Endothelial cell of umbilical vein (primary cell): ENCODE measurements at regions not wholly inside any gene's neighbourhood (a gene's known extent, or its start where the extent isn't known, plus 50 kb on each side); places are given as distances from the start of the nearest gene placed in this dataset.

ENCODE experiments used
- BruUV-seq: library from RNA; stranded (reverse); fragments of 400-500 nt; replicated peaks from 2 replicates; lab custom pipeline; 2021; lab: Mats Ljungman, UMichigan
- CTCF ChIA-PET: fragments of 300-600, 350-600 bp; sonication (Branson Sonifier 250); formaldehyde crosslinking; loops from one replicate; lab custom pipeline; 2021; ENCODE audit warnings: antibody characterized with exemption, inconsistent platforms; lab: Charles Lee
- POLR2A ChIA-PET: fragments of 300-600, 350-600 bp; sonication (Branson Sonifier 250); formaldehyde crosslinking; loops from one replicate; lab custom pipeline; 2021; ENCODE audit warnings: antibody characterized with exemption, inconsistent platforms; lab: Charles Lee
- DNase-seq: peaks from one replicate; pipeline ENCODE4 v3.0.0-alpha.2; 2011; ENCODE audit warnings: low read depth, low spot score
- FAIRE-seq: peaks from 2 replicates; lab custom pipeline; 2011; peaks lifted over from hg19 to GRCh38; lab: Jason Lieb, UNC
- H2AFZ ChIP-seq: 2 replicates; pipeline ENCODE4 v1.6.0; 2012; ENCODE audit warnings: low read depth, low read length, control low read depth, inconsistent platforms
- H3K27ac ChIP-seq: 2 replicates; pipeline ENCODE4 v1.5.1; 2011; ENCODE audit warnings: low read depth, mild to moderate bottlenecking, control low read depth, low read length, moderate library complexity; ENCODE audit not compliant: insufficient read depth
- H3K27me3 ChIP-seq, 2 experiments: 2 replicates each; pipeline versions ENCODE4 v1.6.0 to v1.6.1; 2011; ENCODE audit warnings: low read length in 2 of 2, mixed read lengths in 1 of 2; ENCODE audit not compliant: control insufficient read depth in 2 of 2, insufficient read depth in 2 of 2
- H3K36me3 ChIP-seq, 2 experiments: 2 replicates in 1 of 2; 3 replicates in 1 of 2; pipeline ENCODE4 v1.5.1; 2011; ENCODE audit warnings: low read length in 2 of 2, mild to moderate bottlenecking in 1 of 2, moderate library complexity in 1 of 2; ENCODE audit not compliant: control insufficient read depth in 2 of 2, insufficient read depth in 2 of 2; ENCODE audit errors: extremely low read depth in 1 of 2
- H3K4me1 ChIP-seq: 3 replicates; pipeline ENCODE4 v1.5.1; 2011; ENCODE audit warnings: mild to moderate bottlenecking, low read length; ENCODE audit not compliant: control insufficient read depth, insufficient read depth; ENCODE audit errors: extremely low read depth
- H3K4me2 ChIP-seq: 2 replicates; pipeline ENCODE4 v1.6.1; 2011; ENCODE audit warnings: low read length, control low read depth, mixed read lengths; ENCODE audit not compliant: insufficient read depth
- H3K4me3 ChIP-seq, 3 experiments: fragments of 200-600 bp in 1 of 3; sonication (generic), shearing (Covaris generic) in 1 of 3; replicated peaks in 1 of 3; 2 replicates each; pipeline ENCODE4 v1.5.1; 2011 to 2016; ENCODE audit warnings: control low read depth in 3 of 3, low read length in 3 of 3, mild to moderate bottlenecking in 2 of 3, inconsistent platforms in 1 of 3, low read depth in 1 of 3, moderate library complexity in 1 of 3; ENCODE audit not compliant: insufficient read depth in 1 of 3
- H3K79me2 ChIP-seq: 2 replicates; pipeline ENCODE4 v1.6.0; 2012; ENCODE audit warnings: low read length, inconsistent platforms; ENCODE audit not compliant: control insufficient read depth, insufficient read depth
- H3K9ac ChIP-seq: replicated peaks from 2 replicates; pipeline ENCODE3; 2011; ENCODE audit warnings: low read length, control low read depth; ENCODE audit not compliant: insufficient read depth; ENCODE audit errors: extremely low read depth
- H3K9me1 ChIP-seq: replicated peaks from 3 replicates; pipeline ENCODE4 v1.6.0; 2011; ENCODE audit warnings: mild to moderate bottlenecking, low read length; ENCODE audit not compliant: control insufficient read depth, insufficient read depth; ENCODE audit errors: extremely low read depth
- H3K9me3 ChIP-seq: replicated peaks from 2 replicates; pipeline ENCODE4 v1.5.1; 2012; ENCODE audit warnings: low read length, inconsistent platforms; ENCODE audit not compliant: control insufficient read depth, insufficient read depth
- H4K20me1 ChIP-seq: replicated peaks from 2 replicates; pipeline ENCODE3; 2011; ENCODE audit warnings: mild to moderate bottlenecking, low read length; ENCODE audit not compliant: control insufficient read depth, insufficient read depth; ENCODE audit errors: extremely low read depth
- EZH2 ChIP-seq: IDR thresholded peaks from 2 replicates; pipeline ENCODE4 v1.6.1; 2012; ENCODE audit warnings: borderline replicate concordance, low read depth, mild to moderate bottlenecking, moderate library complexity, low read length, inconsistent platforms; ENCODE audit not compliant: severe bottlenecking
- FOS ChIP-seq: IDR thresholded peaks from 2 replicates; pipeline ENCODE4 v1.6.1; 2011; ENCODE audit warnings: mild to moderate bottlenecking, low read length, moderate library complexity, borderline replicate concordance; ENCODE audit not compliant: insufficient read depth
- GATA2 ChIP-seq: IDR thresholded peaks from 2 replicates; pipeline ENCODE4 v1.7.0; 2011; ENCODE audit warnings: low read depth, mild to moderate bottlenecking, moderate library complexity, mixed read lengths, low read length; ENCODE audit not compliant: insufficient read length, insufficient read depth
- JUN ChIP-seq: IDR thresholded peaks from 2 replicates; pipeline ENCODE4 v1.6.1; 2011; ENCODE audit warnings: borderline replicate concordance, low read depth; ENCODE audit not compliant: insufficient read length, insufficient read depth
- MYC ChIP-seq: IDR thresholded peaks from one replicate; pipeline ENCODE4 v1.6.1; 2011; ENCODE audit warnings: mild to moderate bottlenecking, low read depth, low read length
- POLR2A ChIP-seq: IDR thresholded peaks from 2 replicates; pipeline ENCODE4 v1.6.1; 2012; ENCODE audit warnings: low read depth, mild to moderate bottlenecking, control low read depth, low read length
- POLR2AphosphoS5 ChIP-seq: IDR thresholded peaks from 2 replicates; pipeline ENCODE4 v1.6.1; 2012; ENCODE audit warnings: low read depth, mild to moderate bottlenecking, control low read depth, low read length, moderate library complexity; ENCODE audit not compliant: insufficient read depth
- dilution Hi-C: fragments of 300-500 bp; cut with MboI; formaldehyde crosslinking; loops from one replicate; pipeline ENCODE4 v1.15.0; 2019; ENCODE audit warnings: low sequenced_read_pairs; ENCODE audit not compliant: extremely low pct_ligation_motif_present
- intact Hi-C: fragments of 100-400 bp; cut with micrococcal nuclease; formaldehyde crosslinking; loops from one replicate; pipeline ENCODE4 v1.10.0; 2022
- TF ChIP-seq, protein P1 (sequence below): IDR thresholded peaks from 2 replicates; pipeline ENCODE4 v1.6.1; 2011; ENCODE audit not compliant: insufficient read depth, insufficient read length
- TF ChIP-seq, protein P2 (sequence below), 2 donors: IDR thresholded peaks; 1 replicate in 1 of 2; 2 replicates in 1 of 2; pipeline ENCODE4 v1.5.1; 2011; ENCODE audit warnings: low read length in 2 of 2, mild to moderate bottlenecking in 2 of 2, moderate library complexity in 2 of 2, control low read depth in 1 of 2, inconsistent platforms in 1 of 2, low read depth in 1 of 2; ENCODE audit not compliant: insufficient read depth in 1 of 2; ENCODE audit errors: extremely low read depth in 1 of 2

DNA sequence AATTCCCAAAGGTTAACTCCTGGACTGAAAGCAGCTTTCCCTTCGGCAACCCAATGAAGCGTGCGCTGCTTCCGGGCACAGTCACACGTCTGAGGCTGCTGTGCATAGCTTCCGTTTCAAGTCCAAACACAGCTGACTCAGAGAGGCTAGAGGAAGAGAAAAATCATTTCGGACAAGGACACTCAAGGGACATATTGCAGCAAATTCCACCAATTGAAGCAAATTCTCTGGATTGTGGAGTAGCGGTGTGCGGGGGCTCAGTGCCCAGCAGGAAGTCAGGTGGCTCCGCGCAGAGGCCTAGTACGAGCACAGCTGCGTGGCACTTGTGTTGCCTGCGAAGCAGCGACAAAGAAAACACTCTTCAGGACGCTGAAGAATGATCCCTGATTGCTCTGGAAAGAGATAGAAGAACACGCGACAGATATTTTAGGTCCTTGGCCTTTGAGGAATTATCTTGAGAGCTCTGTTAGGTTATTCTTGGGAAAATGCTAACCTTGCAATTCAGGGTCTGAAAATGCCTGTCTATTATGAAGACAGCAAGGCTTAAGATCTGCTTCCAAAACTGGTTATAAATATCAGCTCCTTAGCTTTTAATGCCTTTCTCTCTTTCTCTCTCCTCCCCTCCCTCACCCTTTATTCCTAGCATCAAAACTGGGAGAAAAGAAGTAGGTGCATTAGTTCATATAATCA lies 352.6 kb upstream of the DLGAP1 start:
- ChIA-PET CTCF (no interaction called here), POLR2A (no interaction called here)
- Histone ChIP-seq H3K4me1 (no peaks in the 10 kb centered on the region), H3K27me3 (no peaks in the 10 kb centered on the region), H3K9me3 (peaks cover 4% of the 10 kb centered on the region), H3K27ac (no peak overlapping the region), H3K36me3 (no peaks in the 10 kb centered on the region), H3K79me2 (no peaks in the 10 kb centered on the region), H3K9ac (no peak overlapping the region), H3K4me2 (no peak overlapping the region), H3K4me3 (no peak overlapping the region), H3K9me1 (no peaks in the 10 kb centered on the region), H4K20me1 (no peaks in the 10 kb centered on the region), H2AFZ (no peak overlapping the region)
- BruUV-seq = no TSS peak
- dilution Hi-C loops (no loop called here), intact Hi-C loops (no loop called here)
- FAIRE-seq (no peak), DNase-seq (no peak)
- TF ChIP-seq JUN = no peak

DNA sequence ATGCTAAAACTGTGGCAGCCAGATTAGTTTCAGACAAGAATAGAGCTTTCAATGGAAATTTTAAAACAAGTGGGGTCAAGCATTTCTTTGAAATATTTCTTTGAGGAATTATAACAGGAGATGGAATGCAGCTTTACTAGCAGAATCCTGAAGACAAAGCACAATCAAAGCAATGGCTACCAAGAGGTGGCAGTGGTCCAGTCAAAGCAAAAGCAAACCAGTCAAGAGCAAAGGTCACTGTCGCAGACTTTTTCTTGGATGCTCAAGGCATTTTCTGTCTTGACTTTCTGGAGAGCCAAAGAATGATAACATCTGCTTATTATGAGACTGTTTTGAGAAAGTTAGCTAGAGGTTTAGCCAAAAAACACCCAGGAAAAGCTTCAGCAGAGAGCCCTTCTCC lies 351.2 kb upstream of the DLGAP1 start:
- H3K79me2 ChIP-seq = no peaks in the 10 kb centered on the region
- no peak overlapping the region for H3K4me2 ChIP-seq
- no peaks in the 10 kb centered on the region for H3K9me1 ChIP-seq
- intact Hi-C loops = no loop called here
- H2AFZ ChIP-seq = no peak overlapping the region
- BruUV-seq = no TSS peak
- no peak overlapping the region for H3K9ac ChIP-seq
- H4K20me1 ChIP-seq = no peaks in the 10 kb centered on the region
- dilution Hi-C loops = no loop called here
- no peaks in the 10 kb centered on the region for H3K36me3 ChIP-seq
- POLR2A ChIA-PET = no interaction called here
- H3K27ac ChIP-seq = no peak overlapping the region
- DNase-seq (no peak), FAIRE-seq (no peak)
- no peaks in the 10 kb centered on the region for H3K27me3 ChIP-seq
- H3K4me1 ChIP-seq = no peaks in the 10 kb centered on the region
- peaks cover 2% of the 10 kb centered on the region for H3K9me3 ChIP-seq
- no peak overlapping the region for H3K4me3 ChIP-seq
- CTCF ChIA-PET = no interaction called here
- no peak for TF ChIP-seq EZH2
- no peak for TF ChIP-seq JUN
- TF ChIP-seq POLR2A = no peak
- TF ChIP-seq, protein P1, sequence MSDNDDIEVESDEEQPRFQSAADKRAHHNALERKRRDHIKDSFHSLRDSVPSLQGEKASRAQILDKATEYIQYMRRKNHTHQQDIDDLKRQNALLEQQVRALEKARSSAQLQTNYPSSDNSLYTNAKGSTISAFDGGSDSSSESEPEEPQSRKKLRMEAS = no peak
- TF ChIP-seq GATA2 = no peak
- no peak for TF ChIP-seq POLR2AphosphoS5
- TF ChIP-seq FOS = no peak
- TF ChIP-seq MYC = no peak
- TF ChIP-seq, protein P2, sequence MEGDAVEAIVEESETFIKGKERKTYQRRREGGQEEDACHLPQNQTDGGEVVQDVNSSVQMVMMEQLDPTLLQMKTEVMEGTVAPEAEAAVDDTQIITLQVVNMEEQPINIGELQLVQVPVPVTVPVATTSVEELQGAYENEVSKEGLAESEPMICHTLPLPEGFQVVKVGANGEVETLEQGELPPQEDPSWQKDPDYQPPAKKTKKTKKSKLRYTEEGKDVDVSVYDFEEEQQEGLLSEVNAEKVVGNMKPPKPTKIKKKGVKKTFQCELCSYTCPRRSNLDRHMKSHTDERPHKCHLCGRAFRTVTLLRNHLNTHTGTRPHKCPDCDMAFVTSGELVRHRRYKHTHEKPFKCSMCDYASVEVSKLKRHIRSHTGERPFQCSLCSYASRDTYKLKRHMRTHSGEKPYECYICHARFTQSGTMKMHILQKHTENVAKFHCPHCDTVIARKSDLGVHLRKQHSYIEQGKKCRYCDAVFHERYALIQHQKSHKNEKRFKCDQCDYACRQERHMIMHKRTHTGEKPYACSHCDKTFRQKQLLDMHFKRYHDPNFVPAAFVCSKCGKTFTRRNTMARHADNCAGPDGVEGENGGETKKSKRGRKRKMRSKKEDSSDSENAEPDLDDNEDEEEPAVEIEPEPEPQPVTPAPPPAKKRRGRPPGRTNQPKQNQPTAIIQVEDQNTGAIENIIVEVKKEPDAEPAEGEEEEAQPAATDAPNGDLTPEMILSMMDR (IDR thresholded peaks at IDR 0.05; ENCODE audit: extremely low read depth in 1 of 2, insufficient read depth in 1 of 2, low read depth in 1 of 2, low read length in 2 of 2) = no peak
